ENCODE measurements at regions not wholly inside any gene's neighbourhood (a gene's known extent, or its start where the extent isn't known, plus 50 kb on each side); places are given as distances from the start of the nearest gene placed in this dataset.

- H2AFZ ChIP-seq (ENCODE audit: low read depth) = no peak overlapping the region
- no peak overlapping the region for H3K4me3 ChIP-seq (IDR thresholded peaks at IDR 0.05; ENCODE audit: insufficient read depth, low read depth, low read length)
- no peak overlapping the region for H3K4me2 ChIP-seq
- TF ChIP-seq CTCF (conservative IDR thresholded peaks at IDR 0.05; ENCODE audit: low read depth, low read length) = no peak
- H3K79me2 ChIP-seq (ENCODE audit: insufficient read depth, low read depth) = no peaks in the 10 kb centered on the region
- H3K9ac ChIP-seq = no peak overlapping the region
- no peak overlapping the region for H3K27ac ChIP-seq
- H3K36me3 ChIP-seq (ENCODE audit: insufficient read depth) = no peaks in the 10 kb centered on the region
- no peaks in the 10 kb centered on the region for H4K20me1 ChIP-seq (ENCODE audit: insufficient read depth)
- H3K4me1 ChIP-seq (ENCODE audit: low read depth, poor library complexity, severe bottlenecking) = peaks cover 7% of the 10 kb centered on the region
- no peaks in the 10 kb centered on the region for H3K27me3 ChIP-seq (ENCODE audit: insufficient read depth, low read depth)
Observed at GRCh38 chr7:46163246-46163645, 242.2 kb upstream of the IGFBP3 start.

- no peak overlapping the region for H2AFZ ChIP-seq (ENCODE audit: low read depth)
- H3K36me3 ChIP-seq (ENCODE audit: insufficient read depth) = no peaks in the 10 kb centered on the region
- H3K9ac ChIP-seq = no peak overlapping the region
- H3K4me2 ChIP-seq = no peak overlapping the region
- no peaks in the 10 kb centered on the region for H3K27me3 ChIP-seq (ENCODE audit: insufficient read depth, low read depth)
- peaks cover 7% of the 10 kb centered on the region for H3K4me1 ChIP-seq (ENCODE audit: low read depth, poor library complexity, severe bottlenecking)
- no peak overlapping the region for H3K27ac ChIP-seq
- no peaks in the 10 kb centered on the region for H4K20me1 ChIP-seq (ENCODE audit: insufficient read depth)
- no peaks in the 10 kb centered on the region for H3K79me2 ChIP-seq (ENCODE audit: insufficient read depth, low read depth)
- no peak for TF ChIP-seq CTCF (conservative IDR thresholded peaks at IDR 0.05; ENCODE audit: low read depth, low read length)
- H3K4me3 ChIP-seq (IDR thresholded peaks at IDR 0.05; ENCODE audit: insufficient read depth, low read depth, low read length) = no peak overlapping the region
Observed at GRCh38 chr7:46162609-46163008, 241.5 kb upstream of the IGFBP3 start.

- Histone ChIP-seq H3K9ac (no peak overlapping the region), H3K4me1 (ENCODE audit: low read depth, poor library complexity, severe bottlenecking) (peaks cover 9% of the 10 kb centered on the region), H3K4me2 (no peak overlapping the region), H4K20me1 (ENCODE audit: insufficient read depth) (no peaks in the 10 kb centered on the region), H3K27ac (no peak overlapping the region), H3K79me2 (ENCODE audit: insufficient read depth, low read depth) (no peaks in the 10 kb centered on the region), H2AFZ (ENCODE audit: low read depth) (no peak overlapping the region), H3K27me3 (ENCODE audit: insufficient read depth, low read depth) (no peaks in the 10 kb centered on the region), H3K36me3 (ENCODE audit: insufficient read depth) (no peaks in the 10 kb centered on the region), H3K4me3 (IDR thresholded peaks at IDR 0.05; ENCODE audit: insufficient read depth, low read depth, low read length) (no peak overlapping the region)
- TF ChIP-seq CTCF (conservative IDR thresholded peaks at IDR 0.05; ENCODE audit: low read depth, low read length) = no peak
Observed at GRCh38 chr7:46160861-46161260, 239.8 kb upstream of the IGFBP3 start.

GRCh38 chr7:46157931-46158330 is 236.9 kb upstream of the IGFBP3 start:
- H3K4me3 ChIP-seq (IDR thresholded peaks at IDR 0.05; ENCODE audit: insufficient read depth, low read depth, low read length) = no peak overlapping the region
- H4K20me1 ChIP-seq (ENCODE audit: insufficient read depth) = no peaks in the 10 kb centered on the region
- no peaks in the 10 kb centered on the region for H3K27me3 ChIP-seq (ENCODE audit: insufficient read depth, low read depth)
- no peaks in the 10 kb centered on the region for H3K36me3 ChIP-seq (ENCODE audit: insufficient read depth)
- H2AFZ ChIP-seq (ENCODE audit: low read depth) = no peak overlapping the region
- no peak for TF ChIP-seq CTCF (conservative IDR thresholded peaks at IDR 0.05; ENCODE audit: low read depth, low read length)
- no peaks in the 10 kb centered on the region for H3K79me2 ChIP-seq (ENCODE audit: insufficient read depth, low read depth)
- no peak overlapping the region for H3K4me2 ChIP-seq
- H3K4me1 ChIP-seq (ENCODE audit: low read depth, poor library complexity, severe bottlenecking) = peaks cover 38% of the 10 kb centered on the region
- H3K9ac ChIP-seq = no peak overlapping the region
- no peak overlapping the region for H3K27ac ChIP-seq
